Endothelial cell of umbilical vein (primary cell): ENCODE measurements at regions not wholly inside any gene's neighbourhood (a gene's known extent, or its start where the extent isn't known, plus 50 kb on each side); places are given as distances from the start of the nearest gene placed in this dataset.

ENCODE experiments used
- BruUV-seq: library from RNA; stranded (reverse); fragments of 400-500 nt; replicated peaks from 2 replicates; lab custom pipeline; 2021; lab: Mats Ljungman, UMichigan
- CTCF ChIA-PET: fragments of 300-600, 350-600 bp; sonication (Branson Sonifier 250); formaldehyde crosslinking; loops from one replicate; lab custom pipeline; 2021; ENCODE audit warnings: antibody characterized with exemption, inconsistent platforms; lab: Charles Lee
- POLR2A ChIA-PET: fragments of 300-600, 350-600 bp; sonication (Branson Sonifier 250); formaldehyde crosslinking; loops from one replicate; lab custom pipeline; 2021; ENCODE audit warnings: antibody characterized with exemption, inconsistent platforms; lab: Charles Lee
- DNase-seq: peaks from one replicate; pipeline ENCODE4 v3.0.0-alpha.2; 2011; ENCODE audit warnings: low read depth, low spot score
- FAIRE-seq: peaks from 2 replicates; lab custom pipeline; 2011; peaks lifted over from hg19 to GRCh38; lab: Jason Lieb, UNC
- H2AFZ ChIP-seq: 2 replicates; pipeline ENCODE4 v1.6.0; 2012; ENCODE audit warnings: low read depth, low read length, control low read depth, inconsistent platforms
- H3K27ac ChIP-seq: 2 replicates; pipeline ENCODE4 v1.5.1; 2011; ENCODE audit warnings: low read depth, mild to moderate bottlenecking, control low read depth, low read length, moderate library complexity; ENCODE audit not compliant: insufficient read depth
- H3K27me3 ChIP-seq, 2 experiments: 2 replicates each; pipeline versions ENCODE4 v1.6.0 to v1.6.1; 2011; ENCODE audit warnings: low read length in 2 of 2, mixed read lengths in 1 of 2; ENCODE audit not compliant: control insufficient read depth in 2 of 2, insufficient read depth in 2 of 2
- H3K36me3 ChIP-seq, 2 experiments: 2 replicates in 1 of 2; 3 replicates in 1 of 2; pipeline ENCODE4 v1.5.1; 2011; ENCODE audit warnings: low read length in 2 of 2, mild to moderate bottlenecking in 1 of 2, moderate library complexity in 1 of 2; ENCODE audit not compliant: control insufficient read depth in 2 of 2, insufficient read depth in 2 of 2; ENCODE audit errors: extremely low read depth in 1 of 2
- H3K4me1 ChIP-seq: 3 replicates; pipeline ENCODE4 v1.5.1; 2011; ENCODE audit warnings: mild to moderate bottlenecking, low read length; ENCODE audit not compliant: control insufficient read depth, insufficient read depth; ENCODE audit errors: extremely low read depth
- H3K4me2 ChIP-seq: 2 replicates; pipeline ENCODE4 v1.6.1; 2011; ENCODE audit warnings: low read length, control low read depth, mixed read lengths; ENCODE audit not compliant: insufficient read depth
- H3K4me3 ChIP-seq, 3 experiments: fragments of 200-600 bp in 1 of 3; sonication (generic), shearing (Covaris generic) in 1 of 3; replicated peaks in 1 of 3; 2 replicates each; pipeline ENCODE4 v1.5.1; 2011 to 2016; ENCODE audit warnings: control low read depth in 3 of 3, low read length in 3 of 3, mild to moderate bottlenecking in 2 of 3, inconsistent platforms in 1 of 3, low read depth in 1 of 3, moderate library complexity in 1 of 3; ENCODE audit not compliant: insufficient read depth in 1 of 3
- H3K79me2 ChIP-seq: 2 replicates; pipeline ENCODE4 v1.6.0; 2012; ENCODE audit warnings: low read length, inconsistent platforms; ENCODE audit not compliant: control insufficient read depth, insufficient read depth
- H3K9ac ChIP-seq: replicated peaks from 2 replicates; pipeline ENCODE3; 2011; ENCODE audit warnings: low read length, control low read depth; ENCODE audit not compliant: insufficient read depth; ENCODE audit errors: extremely low read depth
- H3K9me1 ChIP-seq: replicated peaks from 3 replicates; pipeline ENCODE4 v1.6.0; 2011; ENCODE audit warnings: mild to moderate bottlenecking, low read length; ENCODE audit not compliant: control insufficient read depth, insufficient read depth; ENCODE audit errors: extremely low read depth
- H3K9me3 ChIP-seq: replicated peaks from 2 replicates; pipeline ENCODE4 v1.5.1; 2012; ENCODE audit warnings: low read length, inconsistent platforms; ENCODE audit not compliant: control insufficient read depth, insufficient read depth
- H4K20me1 ChIP-seq: replicated peaks from 2 replicates; pipeline ENCODE3; 2011; ENCODE audit warnings: mild to moderate bottlenecking, low read length; ENCODE audit not compliant: control insufficient read depth, insufficient read depth; ENCODE audit errors: extremely low read depth
- EZH2 ChIP-seq: IDR thresholded peaks from 2 replicates; pipeline ENCODE4 v1.6.1; 2012; ENCODE audit warnings: borderline replicate concordance, low read depth, mild to moderate bottlenecking, moderate library complexity, low read length, inconsistent platforms; ENCODE audit not compliant: severe bottlenecking
- FOS ChIP-seq: IDR thresholded peaks from 2 replicates; pipeline ENCODE4 v1.6.1; 2011; ENCODE audit warnings: mild to moderate bottlenecking, low read length, moderate library complexity, borderline replicate concordance; ENCODE audit not compliant: insufficient read depth
- GATA2 ChIP-seq: IDR thresholded peaks from 2 replicates; pipeline ENCODE4 v1.7.0; 2011; ENCODE audit warnings: low read depth, mild to moderate bottlenecking, moderate library complexity, mixed read lengths, low read length; ENCODE audit not compliant: insufficient read length, insufficient read depth
- JUN ChIP-seq: IDR thresholded peaks from 2 replicates; pipeline ENCODE4 v1.6.1; 2011; ENCODE audit warnings: borderline replicate concordance, low read depth; ENCODE audit not compliant: insufficient read length, insufficient read depth
- MYC ChIP-seq: IDR thresholded peaks from one replicate; pipeline ENCODE4 v1.6.1; 2011; ENCODE audit warnings: mild to moderate bottlenecking, low read depth, low read length
- POLR2A ChIP-seq: IDR thresholded peaks from 2 replicates; pipeline ENCODE4 v1.6.1; 2012; ENCODE audit warnings: low read depth, mild to moderate bottlenecking, control low read depth, low read length
- POLR2AphosphoS5 ChIP-seq: IDR thresholded peaks from 2 replicates; pipeline ENCODE4 v1.6.1; 2012; ENCODE audit warnings: low read depth, mild to moderate bottlenecking, control low read depth, low read length, moderate library complexity; ENCODE audit not compliant: insufficient read depth
- dilution Hi-C: fragments of 300-500 bp; cut with MboI; formaldehyde crosslinking; loops from one replicate; pipeline ENCODE4 v1.15.0; 2019; ENCODE audit warnings: low sequenced_read_pairs; ENCODE audit not compliant: extremely low pct_ligation_motif_present
- intact Hi-C: fragments of 100-400 bp; cut with micrococcal nuclease; formaldehyde crosslinking; loops from one replicate; pipeline ENCODE4 v1.10.0; 2022
- TF ChIP-seq, protein P1 (sequence below): IDR thresholded peaks from 2 replicates; pipeline ENCODE4 v1.6.1; 2011; ENCODE audit not compliant: insufficient read depth, insufficient read length
- TF ChIP-seq, protein P2 (sequence below), 2 donors: IDR thresholded peaks; 1 replicate in 1 of 2; 2 replicates in 1 of 2; pipeline ENCODE4 v1.5.1; 2011; ENCODE audit warnings: low read length in 2 of 2, mild to moderate bottlenecking in 2 of 2, moderate library complexity in 2 of 2, control low read depth in 1 of 2, inconsistent platforms in 1 of 2, low read depth in 1 of 2; ENCODE audit not compliant: insufficient read depth in 1 of 2; ENCODE audit errors: extremely low read depth in 1 of 2

DNA sequence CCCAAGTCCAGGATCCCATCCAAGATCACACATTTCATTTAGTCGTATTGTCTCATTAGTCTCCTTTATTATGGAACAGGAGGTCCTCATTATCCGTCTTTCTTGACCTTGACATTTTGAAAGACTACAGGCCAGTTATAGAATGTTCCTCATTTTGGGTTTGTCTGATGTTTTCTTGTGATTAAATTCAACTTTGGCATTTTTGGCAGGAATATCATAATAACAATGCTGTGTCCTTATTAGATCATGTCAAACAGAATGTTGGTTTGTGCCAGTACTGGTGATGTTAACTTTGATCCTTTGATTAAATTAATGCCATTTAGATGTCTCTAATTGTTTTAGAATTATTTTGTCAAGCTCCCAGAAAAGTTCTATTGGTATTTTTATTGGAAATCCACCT, 106.5 kb upstream of the FRY start:
- H3K36me3 ChIP-seq: no peaks in the 10 kb centered on the region
- no peak overlapping the region for H3K9ac ChIP-seq
- TF ChIP-seq POLR2AphosphoS5 (no peak), FOS (no peak), EZH2 (no peak), MYC (no peak), POLR2A (no peak), JUN (no peak), GATA2 (no peak)
- TF ChIP-seq, protein P1, sequence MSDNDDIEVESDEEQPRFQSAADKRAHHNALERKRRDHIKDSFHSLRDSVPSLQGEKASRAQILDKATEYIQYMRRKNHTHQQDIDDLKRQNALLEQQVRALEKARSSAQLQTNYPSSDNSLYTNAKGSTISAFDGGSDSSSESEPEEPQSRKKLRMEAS: no peak
- no peaks in the 10 kb centered on the region for H3K9me3 ChIP-seq
- FAIRE-seq (no peak), DNase-seq (no peak)
- dilution Hi-C loops: no loop called here
- no peak overlapping the region for H3K27ac ChIP-seq
- ChIA-PET CTCF (interaction anchor here (2.9 kb wide), 1 partner anchor 15 kb away, joined by 21 read pairs; no protein-coding TSS in a partner anchor), POLR2A (no interaction called here)
- BruUV-seq: no TSS peak
- H3K79me2 ChIP-seq: no peaks in the 10 kb centered on the region
- H2AFZ ChIP-seq: no peak overlapping the region
- intact Hi-C loops: no loop called here
- H4K20me1 ChIP-seq: no peaks in the 10 kb centered on the region
- H3K27me3 ChIP-seq: no peaks in the 10 kb centered on the region
- H3K9me1 ChIP-seq: no peaks in the 10 kb centered on the region
- H3K4me3 ChIP-seq: no peak overlapping the region
- no peak overlapping the region for H3K4me2 ChIP-seq
- no peaks in the 10 kb centered on the region for H3K4me1 ChIP-seq

DNA sequence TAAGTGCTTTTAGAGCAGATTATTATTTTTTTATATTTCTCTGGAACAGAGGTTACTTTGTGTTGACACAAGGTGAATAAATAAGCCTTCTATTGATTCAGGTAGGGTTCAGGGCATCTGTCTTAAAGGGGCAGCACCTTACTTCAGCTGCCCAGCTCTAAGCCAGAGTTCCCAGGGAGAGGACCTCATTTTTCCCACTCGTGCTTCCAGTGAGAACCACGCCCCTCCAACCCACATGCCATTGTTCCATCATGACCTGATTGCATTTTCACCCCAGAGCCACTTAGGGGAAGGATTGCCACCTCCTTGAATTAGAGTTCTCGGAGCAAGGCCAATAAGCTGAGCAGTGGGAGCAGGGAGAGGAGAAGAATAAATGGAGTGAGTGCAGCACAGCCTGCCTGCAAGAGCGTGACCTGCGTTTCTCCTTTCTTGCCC, 104.3 kb upstream of the FRY start:
- Histone ChIP-seq H4K20me1 (no peaks in the 10 kb centered on the region), H3K79me2 (no peaks in the 10 kb centered on the region), H3K9me3 (no peaks in the 10 kb centered on the region), H3K9ac (no peak overlapping the region), H3K4me1 (no peaks in the 10 kb centered on the region), H3K4me3 (no peak overlapping the region), H3K27ac (no peak overlapping the region), H3K9me1 (no peaks in the 10 kb centered on the region), H2AFZ (no peak overlapping the region), H3K36me3 (no peaks in the 10 kb centered on the region), H3K27me3 (no peaks in the 10 kb centered on the region), H3K4me2 (no peak overlapping the region)
- TF ChIP-seq POLR2AphosphoS5 (no peak), MYC (no peak), FOS (no peak), EZH2 (no peak), GATA2 (no peak), JUN (no peak), POLR2A (no peak)
- TF ChIP-seq, protein P1: no peak
- TF ChIP-seq, protein P2, sequence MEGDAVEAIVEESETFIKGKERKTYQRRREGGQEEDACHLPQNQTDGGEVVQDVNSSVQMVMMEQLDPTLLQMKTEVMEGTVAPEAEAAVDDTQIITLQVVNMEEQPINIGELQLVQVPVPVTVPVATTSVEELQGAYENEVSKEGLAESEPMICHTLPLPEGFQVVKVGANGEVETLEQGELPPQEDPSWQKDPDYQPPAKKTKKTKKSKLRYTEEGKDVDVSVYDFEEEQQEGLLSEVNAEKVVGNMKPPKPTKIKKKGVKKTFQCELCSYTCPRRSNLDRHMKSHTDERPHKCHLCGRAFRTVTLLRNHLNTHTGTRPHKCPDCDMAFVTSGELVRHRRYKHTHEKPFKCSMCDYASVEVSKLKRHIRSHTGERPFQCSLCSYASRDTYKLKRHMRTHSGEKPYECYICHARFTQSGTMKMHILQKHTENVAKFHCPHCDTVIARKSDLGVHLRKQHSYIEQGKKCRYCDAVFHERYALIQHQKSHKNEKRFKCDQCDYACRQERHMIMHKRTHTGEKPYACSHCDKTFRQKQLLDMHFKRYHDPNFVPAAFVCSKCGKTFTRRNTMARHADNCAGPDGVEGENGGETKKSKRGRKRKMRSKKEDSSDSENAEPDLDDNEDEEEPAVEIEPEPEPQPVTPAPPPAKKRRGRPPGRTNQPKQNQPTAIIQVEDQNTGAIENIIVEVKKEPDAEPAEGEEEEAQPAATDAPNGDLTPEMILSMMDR (IDR thresholded peaks at IDR 0.05; ENCODE audit: extremely low read depth in 1 of 2, insufficient read depth in 1 of 2, low read depth in 1 of 2, low read length in 2 of 2): no peak
- dilution Hi-C loops (no loop called here), intact Hi-C loops (no loop called here)
- ChIA-PET POLR2A (no interaction called here), CTCF (interaction anchor here (1.0 to 3.1 kb wide), 2 partner anchors 17 kb away, joined by 6 to 17 read pairs; no protein-coding TSS in a partner anchor)
- no peak for DNase-seq
- no TSS peak for BruUV-seq
- FAIRE-seq: no peak
